Medulla oblongata (tissue), 1 donor: ENCODE measurements at regions not wholly inside any gene's neighbourhood (a gene's known extent, or its start where the extent isn't known, plus 50 kb on each side); places are given as distances from the start of the nearest gene placed in this dataset.
"Not testable (repeated sequence)": the region's sequence is repeated elsewhere in the genome, so short reads cannot be mapped to it uniquely, and the experiment has no call there.

Experiments used
- DNase-seq: peaks from one replicate; pipeline ENCODE4 v3.0.0-alpha.2; 2015; ENCODE audit errors: extremely low spot score

GRCh38 chr6:15839969-15840541 is 177.2 kb upstream of the DTNBP1 start:
- DNase-seq, result peak; percentile 45

- DNase-seq, result no peak
These were observed 174.4 kb upstream of the DTNBP1 start for GRCh38 chr6:15837205-15837604.

- no peak for DNase-seq
These were observed 170.0 kb upstream of the DTNBP1 start for GRCh38 chr6:15832841-15833240.

- DNase-seq, result no peak
These were observed 166.3 kb upstream of the DTNBP1 start for GRCh38 chr6:15829156-15829555.

GRCh38 chr6:15827496-15828255 is 164.8 kb upstream of the DTNBP1 start:
- no peak for DNase-seq

GRCh38 chr6:15826814-15827318 is 164.0 kb upstream of the DTNBP1 start:
- DNase-seq, result no peak

GRCh38 chr6:15825332-15825930 is 162.6 kb upstream of the DTNBP1 start:
- no peak for DNase-seq

GRCh38 chr6:15824811-15825210 is 162.0 kb upstream of the DTNBP1 start:
- no peak for DNase-seq

GRCh38 chr6:15823838-15824414 is 161.1 kb upstream of the DTNBP1 start:
- DNase-seq, result no peak

- no peak for DNase-seq
These were observed 160.0 kb upstream of the DTNBP1 start for GRCh38 chr6:15822835-15823234.

- DNase-seq, result no peak
These were observed 157.0 kb upstream of the DTNBP1 start for GRCh38 chr6:15819841-15820240.

GRCh38 chr6:15819226-15819625 is 156.4 kb upstream of the DTNBP1 start:
- DNase-seq, result no peak

- no peak for DNase-seq
These were observed 155.7 kb upstream of the DTNBP1 start for GRCh38 chr6:15818491-15818890.

- DNase-seq, result no peak
These were observed 155.2 kb upstream of the DTNBP1 start for GRCh38 chr6:15818044-15818443.

GRCh38 chr6:15817100-15817499 is 154.3 kb upstream of the DTNBP1 start:
- no peak for DNase-seq

- DNase-seq, result no peak
These were observed 153.8 kb upstream of the DTNBP1 start for GRCh38 chr6:15816661-15817060.

GRCh38 chr6:15813698-15814097 is 150.9 kb upstream of the DTNBP1 start:
- DNase-seq, result not testable (repeated sequence)

- no peak for DNase-seq
These were observed 148.3 kb upstream of the DTNBP1 start for GRCh38 chr6:15811107-15811506.

- no peak for DNase-seq
These were observed 147.8 kb upstream of the DTNBP1 start for GRCh38 chr6:15810618-15811017.

- DNase-seq, result no peak
These were observed 146.5 kb upstream of the DTNBP1 start for GRCh38 chr6:15809367-15809766.

- no peak for DNase-seq
These were observed 141.6 kb upstream of the DTNBP1 start for GRCh38 chr6:15804164-15805154.
